ENCODE measurements at regions not wholly inside any gene's neighbourhood (a gene's known extent, or its start where the extent isn't known, plus 50 kb on each side); places are given as distances from the start of the nearest gene placed in this dataset.

DNA sequence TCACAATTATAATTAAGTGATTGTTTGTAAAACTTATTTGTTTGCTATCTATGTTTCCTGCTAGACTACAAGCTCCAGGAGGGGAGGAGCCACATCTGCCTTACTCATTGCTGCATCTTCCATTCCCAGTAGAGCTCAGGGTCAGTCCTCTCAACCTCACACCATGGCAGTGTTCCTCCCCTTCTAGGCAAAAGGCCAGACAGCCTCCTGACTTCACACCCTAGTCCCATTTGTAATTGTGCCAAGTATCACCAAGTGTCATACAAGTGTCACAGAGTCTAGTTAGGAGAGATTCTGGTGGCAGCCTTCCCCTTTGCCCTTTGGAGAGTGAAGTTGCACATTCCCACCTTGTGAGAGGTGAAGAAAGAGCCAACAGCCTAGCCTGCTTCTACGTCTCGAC, 490.4 kb downstream of the INSC start:
- H3K4me1 ChIP-seq = peaks cover 0 to 11% (median 5%) of the 10 kb centered on the region in 4 donors
- intact Hi-C loops (cut with DNase I) = no loop called here
- no peak overlapping the region for H3K27ac ChIP-seq
- no peaks in the 10 kb centered on the region for H3K36me3 ChIP-seq
- no peak for TF ChIP-seq POLR2AphosphoS5 (IDR thresholded peaks at IDR 0.05)
- no peak for TF ChIP-seq POLR2A (IDR thresholded peaks at IDR 0.05)
- TF ChIP-seq EP300 (IDR thresholded peaks at IDR 0.05) = no peak
- TF ChIP-seq, protein P1, sequence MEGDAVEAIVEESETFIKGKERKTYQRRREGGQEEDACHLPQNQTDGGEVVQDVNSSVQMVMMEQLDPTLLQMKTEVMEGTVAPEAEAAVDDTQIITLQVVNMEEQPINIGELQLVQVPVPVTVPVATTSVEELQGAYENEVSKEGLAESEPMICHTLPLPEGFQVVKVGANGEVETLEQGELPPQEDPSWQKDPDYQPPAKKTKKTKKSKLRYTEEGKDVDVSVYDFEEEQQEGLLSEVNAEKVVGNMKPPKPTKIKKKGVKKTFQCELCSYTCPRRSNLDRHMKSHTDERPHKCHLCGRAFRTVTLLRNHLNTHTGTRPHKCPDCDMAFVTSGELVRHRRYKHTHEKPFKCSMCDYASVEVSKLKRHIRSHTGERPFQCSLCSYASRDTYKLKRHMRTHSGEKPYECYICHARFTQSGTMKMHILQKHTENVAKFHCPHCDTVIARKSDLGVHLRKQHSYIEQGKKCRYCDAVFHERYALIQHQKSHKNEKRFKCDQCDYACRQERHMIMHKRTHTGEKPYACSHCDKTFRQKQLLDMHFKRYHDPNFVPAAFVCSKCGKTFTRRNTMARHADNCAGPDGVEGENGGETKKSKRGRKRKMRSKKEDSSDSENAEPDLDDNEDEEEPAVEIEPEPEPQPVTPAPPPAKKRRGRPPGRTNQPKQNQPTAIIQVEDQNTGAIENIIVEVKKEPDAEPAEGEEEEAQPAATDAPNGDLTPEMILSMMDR (IDR thresholded peaks at IDR 0.05) = no peak
- H3K4me3 ChIP-seq = no peak overlapping the region
- no peak for DNase-seq
- WGBS, 2 donors = 94 to 97% methylated on average over 2 of the region's 2 CpGs
- H3K27me3 ChIP-seq = peaks cover 0 to 18% (median 0%) of the 10 kb centered on the region in 3 donors
- H3K9me3 ChIP-seq = no peaks in the 10 kb centered on the region

DNA sequence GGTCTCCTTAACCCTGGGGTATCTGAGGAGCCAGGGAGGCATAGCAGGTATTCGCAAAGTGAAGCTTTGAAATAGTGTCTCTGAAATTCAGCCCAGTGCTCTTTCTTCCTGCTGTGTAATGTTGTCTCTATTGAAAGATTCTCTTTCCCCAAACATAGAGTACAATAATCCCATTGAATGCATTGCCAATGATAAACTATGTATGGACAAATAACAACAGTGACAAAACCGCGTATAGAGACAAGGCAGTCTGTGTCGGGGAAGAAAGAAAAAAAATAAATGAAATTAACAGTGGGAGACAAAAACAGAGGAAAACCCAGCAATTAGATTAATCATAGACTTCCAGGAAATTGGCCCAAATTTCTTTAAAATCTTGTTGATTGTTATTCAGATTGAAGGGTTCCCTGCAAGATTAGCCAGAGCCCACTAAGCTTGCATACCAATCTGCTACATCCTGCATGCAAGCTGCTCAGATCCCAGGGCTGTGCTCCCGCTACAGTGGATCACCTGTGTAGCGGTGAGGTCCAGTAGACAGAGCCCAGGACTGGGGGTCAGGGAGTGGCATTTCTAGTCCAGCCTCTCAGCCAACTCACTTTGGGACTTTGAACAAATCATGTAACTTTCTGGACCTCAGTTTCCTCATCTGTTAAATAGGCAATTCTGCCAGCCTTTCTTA, 492.8 kb downstream of the INSC start:
- no peaks in the 10 kb centered on the region for H3K9me3 ChIP-seq
- no peak overlapping the region for H3K4me3 ChIP-seq
- H3K36me3 ChIP-seq = no peaks in the 10 kb centered on the region
- 91 to 92% methylated on average over 6 of the region's 6 CpGs for WGBS, 2 donors
- H3K27me3 ChIP-seq = peaks cover 0 to 18% (median 0%) of the 10 kb centered on the region in 3 donors
- H3K27ac ChIP-seq = no peak overlapping the region
- DNase-seq = no peak
- TF ChIP-seq POLR2AphosphoS5 (IDR thresholded peaks at IDR 0.05) (no peak), EP300 (IDR thresholded peaks at IDR 0.05) (no peak), POLR2A (IDR thresholded peaks at IDR 0.05) (no peak)
- TF ChIP-seq, protein P1 (IDR thresholded peaks at IDR 0.05) = no peak
- intact Hi-C loops (cut with DNase I) = no loop called here
- peaks cover 0 to 9% (median 4%) of the 10 kb centered on the region in 4 donors for H3K4me1 ChIP-seq

DNA sequence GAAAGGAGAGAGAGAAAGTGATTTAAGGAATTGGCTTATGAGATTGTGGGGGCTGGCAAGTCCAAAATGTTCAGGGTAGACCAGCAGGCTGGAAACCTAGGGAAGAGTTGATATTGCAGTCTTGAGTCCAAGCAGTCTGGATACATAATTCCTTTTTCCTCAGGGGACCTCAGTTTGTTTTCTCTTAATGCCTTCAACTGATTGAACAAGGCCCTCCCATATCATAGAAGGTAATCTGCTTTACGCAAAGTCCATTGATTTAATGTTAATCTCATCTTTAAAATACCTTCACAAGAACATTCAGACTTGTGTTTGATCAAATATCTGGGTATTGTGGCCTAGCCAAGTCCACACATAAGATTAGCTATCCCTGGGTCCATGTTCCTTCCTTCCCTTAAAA, 494.7 kb downstream of the INSC start:
- H3K4me1 ChIP-seq = peaks cover 0 to 17% (median 11%) of the 10 kb centered on the region in 4 donors
- TF ChIP-seq POLR2A (IDR thresholded peaks at IDR 0.05) (no peak), POLR2AphosphoS5 (IDR thresholded peaks at IDR 0.05) (no peak), EP300 (IDR thresholded peaks at IDR 0.05) (no peak)
- TF ChIP-seq, protein P1 (IDR thresholded peaks at IDR 0.05) = no peak
- H3K9me3 ChIP-seq = no peaks in the 10 kb centered on the region
- no peak overlapping the region for H3K27ac ChIP-seq
- peaks cover 0 to 18% (median 0%) of the 10 kb centered on the region in 3 donors for H3K27me3 ChIP-seq
- DNase-seq = no peak
- intact Hi-C loops (cut with DNase I) = no loop called here
- 92 to 97% methylated on average over 1 of the region's 1 CpG for WGBS, 2 donors
- H3K36me3 ChIP-seq = no peaks in the 10 kb centered on the region
- no peak overlapping the region for H3K4me3 ChIP-seq

DNA sequence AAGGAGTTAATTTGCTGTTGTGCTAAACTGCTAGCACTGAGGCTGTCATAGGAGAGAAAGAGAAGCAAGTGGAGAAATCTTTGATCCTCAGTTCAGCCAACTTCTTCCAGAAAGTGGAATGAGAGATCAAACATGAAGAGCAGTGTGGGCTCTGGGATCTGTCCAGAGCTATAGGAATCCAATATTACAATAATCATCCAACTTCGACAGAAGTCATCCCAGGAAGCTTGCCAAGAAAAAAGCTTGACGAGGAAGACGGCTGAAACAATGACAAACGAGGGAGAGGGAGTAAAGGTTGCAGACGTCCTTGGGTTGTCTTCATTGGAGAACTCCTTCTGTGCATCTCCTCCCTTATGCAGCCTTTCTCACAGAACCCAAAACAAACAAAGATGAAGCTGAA, 496.2 kb downstream of the INSC start:
- WGBS, 2 donors = 10 to 57% methylated on average over 5 of the region's 5 CpGs
- H3K36me3 ChIP-seq = no peaks in the 10 kb centered on the region
- TF ChIP-seq POLR2A (IDR thresholded peaks at IDR 0.05) = no peak
- no peak for TF ChIP-seq EP300 (IDR thresholded peaks at IDR 0.05)
- TF ChIP-seq, protein P1 (IDR thresholded peaks at IDR 0.05) = no peak
- no peak for TF ChIP-seq POLR2AphosphoS5 (IDR thresholded peaks at IDR 0.05)
- H3K4me3 ChIP-seq = no peak overlapping the region
- H3K27me3 ChIP-seq = peaks cover 0 to 14% (median 0%) of the 10 kb centered on the region in 3 donors
- no peak for DNase-seq
- intact Hi-C loops (cut with DNase I) = no loop called here
- no peaks in the 10 kb centered on the region for H3K9me3 ChIP-seq
- peaks cover 0 to 19% (median 12%) of the 10 kb centered on the region in 4 donors for H3K4me1 ChIP-seq
- no peak overlapping the region for H3K27ac ChIP-seq
